ENCODE measurements at regions not wholly inside any gene's neighbourhood (a gene's known extent, or its start where the extent isn't known, plus 50 kb on each side); places are given as distances from the start of the nearest gene placed in this dataset.

DNA sequence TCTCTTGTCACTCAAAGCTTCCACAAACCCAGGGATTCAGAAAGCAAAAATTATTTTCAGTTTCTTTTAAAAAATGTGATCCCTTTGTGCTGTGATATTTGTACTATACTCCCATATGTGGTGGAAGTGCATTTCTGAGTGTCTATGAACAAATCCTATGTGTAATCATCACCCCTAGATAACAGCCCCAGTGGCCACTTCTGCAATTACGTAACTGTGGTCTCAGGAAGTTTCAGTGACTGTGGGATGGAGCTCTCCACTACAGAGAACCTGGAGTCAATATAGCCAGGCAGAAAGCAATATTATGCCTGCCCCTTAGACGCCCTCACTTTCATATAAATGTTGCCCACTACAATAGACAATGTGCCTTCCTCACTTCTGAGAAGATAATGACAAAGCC lies 1101.7 kb upstream of the GHITM start:
- DNase-seq: no peak

- no peak for DNase-seq
These were observed 1100.7 kb upstream of the GHITM start for GRCh38 chr10:83038631-83039030.

DNA sequence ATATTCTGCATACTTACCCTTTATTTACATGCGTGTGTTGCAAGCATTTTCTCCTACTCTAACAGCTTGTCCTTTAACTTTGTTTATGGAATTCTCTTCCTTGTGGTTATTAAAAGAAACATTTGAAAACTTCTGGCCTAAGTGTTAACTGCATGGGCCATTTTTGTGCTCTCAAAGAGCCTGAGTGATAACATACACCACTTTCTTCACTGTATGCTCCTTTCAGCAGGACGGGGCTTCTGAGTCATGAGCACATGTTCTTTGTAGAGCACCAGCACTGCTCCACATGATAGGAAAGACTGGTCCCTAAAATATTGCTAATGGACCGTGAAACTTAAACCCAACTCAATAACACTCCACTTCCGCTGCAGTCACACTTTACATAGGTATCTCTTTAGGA lies 1093.6 kb upstream of the GHITM start:
- no peak for DNase-seq

DNA sequence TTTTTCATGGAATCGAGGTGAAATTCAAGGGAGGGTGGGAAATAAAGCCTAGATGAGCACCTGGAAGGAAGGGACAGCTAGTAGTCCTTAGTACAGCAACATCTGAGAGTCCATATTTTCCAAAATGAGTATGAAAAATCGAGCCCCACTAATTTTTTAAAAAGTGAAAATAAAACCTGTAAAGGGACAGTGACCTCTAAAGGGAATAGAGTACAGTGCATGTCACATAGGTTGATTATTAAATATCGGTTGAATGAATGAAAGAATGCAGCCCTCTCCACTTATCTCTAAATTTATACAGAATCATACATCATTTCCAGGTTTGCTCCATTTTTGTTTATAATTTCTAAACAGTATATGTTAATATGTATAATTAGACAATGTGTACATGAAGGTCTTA lies 1088.5 kb upstream of the GHITM start:
- DNase-seq: no peak

GRCh38 chr10:83062871-83063270 lies 1076.4 kb upstream of the GHITM start:
- DNase-seq: no peak

- DNase-seq: no peak
These were observed 1065.8 kb upstream of the GHITM start for GRCh38 chr10:83073472-83073871.

- no peak for DNase-seq
These were observed 1064.1 kb upstream of the GHITM start for GRCh38 chr10:83075016-83075814.

DNA sequence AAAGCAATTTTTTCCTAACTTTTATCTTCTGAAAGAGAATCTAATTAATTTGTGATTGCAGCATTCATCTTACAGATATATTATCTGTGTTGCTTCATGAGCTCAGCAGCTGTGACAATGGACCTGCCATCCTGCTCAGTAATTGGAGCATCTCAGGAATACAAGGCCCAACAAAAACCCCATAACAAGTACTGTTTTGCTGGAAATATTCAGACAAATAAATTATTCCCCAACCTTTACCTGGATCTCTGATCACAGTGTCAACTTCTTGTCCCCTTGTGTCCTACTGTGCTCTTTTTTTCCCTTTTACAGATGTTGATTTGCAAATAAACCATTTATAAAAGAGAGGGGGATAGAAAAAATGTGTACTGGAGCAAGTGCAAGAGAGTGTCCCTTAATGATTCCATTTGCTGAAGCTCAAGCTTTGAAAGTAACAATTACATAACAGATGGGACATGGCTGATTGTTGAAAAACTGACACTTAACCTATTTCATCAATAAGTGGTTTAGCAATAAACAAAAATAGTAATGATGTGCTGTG lies 1063.4 kb upstream of the GHITM start:
- no peak for DNase-seq

GRCh38 chr10:83076443-83076842 lies 1062.9 kb upstream of the GHITM start:
- DNase-seq: no peak

DNA sequence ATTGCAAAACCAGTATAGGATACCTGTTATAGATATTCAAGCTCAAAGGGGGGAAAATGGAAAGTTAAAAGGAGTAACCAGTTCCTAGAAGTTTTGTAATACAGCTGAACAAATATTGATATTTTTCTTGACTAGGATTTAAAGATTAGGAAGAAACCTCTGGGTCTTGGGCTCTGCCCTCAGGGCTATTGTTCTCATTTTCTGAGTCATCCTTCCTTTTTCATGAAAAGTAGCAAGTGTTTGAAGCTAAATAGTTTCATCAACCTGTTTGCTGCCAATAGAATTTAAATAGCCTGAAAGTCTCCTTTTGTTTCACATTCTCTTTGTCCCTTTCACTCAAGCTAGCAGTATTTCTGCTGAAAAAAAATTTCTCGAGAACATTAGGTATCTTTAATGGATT lies 1061.1 kb upstream of the GHITM start:
- DNase-seq: no peak

- no peak for DNase-seq
These were observed 1060.7 kb upstream of the GHITM start for GRCh38 chr10:83078645-83079044.

DNA sequence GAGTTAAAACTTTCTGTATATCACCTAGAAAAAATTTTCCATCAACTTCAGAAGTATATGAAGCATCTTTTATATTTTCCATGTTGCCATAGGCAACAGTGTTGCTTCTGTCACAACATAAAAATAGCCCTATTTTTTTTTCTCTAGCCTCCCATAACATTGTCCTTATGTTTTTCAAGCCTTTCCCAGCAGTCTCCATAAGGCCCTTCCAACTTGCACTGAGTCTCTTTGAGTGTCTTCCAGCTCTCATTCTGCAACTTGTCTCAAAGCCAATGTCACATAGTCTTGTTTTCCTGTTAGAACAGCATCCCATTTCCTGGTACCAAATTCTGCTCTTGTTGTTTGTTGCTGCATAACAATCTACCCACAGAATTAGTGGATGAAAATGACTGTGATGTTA lies 1055.5 kb upstream of the GHITM start:
- peak; percentile 41 for DNase-seq

DNA sequence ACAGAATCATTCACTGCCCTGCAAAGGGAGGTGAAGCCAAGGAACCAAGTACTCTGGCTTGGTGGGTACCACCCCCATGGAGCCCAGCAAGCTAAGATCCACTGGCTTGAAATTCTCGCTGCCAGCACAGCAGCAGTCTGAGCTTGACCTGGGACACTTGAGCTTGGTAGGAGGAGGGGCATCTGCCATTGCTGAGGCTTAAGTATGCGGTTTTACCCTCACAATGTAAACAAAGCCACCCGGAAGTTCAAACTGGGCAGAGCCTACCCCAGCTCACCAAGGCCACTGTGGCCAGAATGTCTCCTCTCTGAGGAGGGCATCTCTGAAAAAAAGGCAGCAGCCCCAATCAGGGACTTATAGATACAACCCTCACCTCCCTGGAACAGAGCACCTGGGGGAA lies 1050.0 kb upstream of the GHITM start:
- DNase-seq: no peak

DNA sequence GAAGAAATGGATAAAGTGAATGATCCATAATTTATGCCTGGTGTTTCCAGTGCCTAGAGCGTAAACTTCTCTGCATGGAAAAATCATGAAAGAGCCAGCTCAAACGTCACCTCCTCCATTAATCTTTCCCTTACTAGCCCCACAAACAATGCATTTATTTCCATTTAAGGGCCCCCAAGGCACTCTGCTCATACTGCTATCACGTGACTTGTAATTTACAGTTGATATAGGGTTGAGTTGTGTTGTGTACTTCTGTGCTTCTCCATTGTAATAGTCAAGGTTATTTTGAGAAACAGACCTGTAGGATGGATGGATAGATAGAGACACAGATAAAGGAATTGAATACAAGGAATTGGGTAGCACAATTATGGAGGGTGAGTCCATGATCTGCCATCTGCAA lies 1034.7 kb upstream of the GHITM start:
- no peak for DNase-seq

DNA sequence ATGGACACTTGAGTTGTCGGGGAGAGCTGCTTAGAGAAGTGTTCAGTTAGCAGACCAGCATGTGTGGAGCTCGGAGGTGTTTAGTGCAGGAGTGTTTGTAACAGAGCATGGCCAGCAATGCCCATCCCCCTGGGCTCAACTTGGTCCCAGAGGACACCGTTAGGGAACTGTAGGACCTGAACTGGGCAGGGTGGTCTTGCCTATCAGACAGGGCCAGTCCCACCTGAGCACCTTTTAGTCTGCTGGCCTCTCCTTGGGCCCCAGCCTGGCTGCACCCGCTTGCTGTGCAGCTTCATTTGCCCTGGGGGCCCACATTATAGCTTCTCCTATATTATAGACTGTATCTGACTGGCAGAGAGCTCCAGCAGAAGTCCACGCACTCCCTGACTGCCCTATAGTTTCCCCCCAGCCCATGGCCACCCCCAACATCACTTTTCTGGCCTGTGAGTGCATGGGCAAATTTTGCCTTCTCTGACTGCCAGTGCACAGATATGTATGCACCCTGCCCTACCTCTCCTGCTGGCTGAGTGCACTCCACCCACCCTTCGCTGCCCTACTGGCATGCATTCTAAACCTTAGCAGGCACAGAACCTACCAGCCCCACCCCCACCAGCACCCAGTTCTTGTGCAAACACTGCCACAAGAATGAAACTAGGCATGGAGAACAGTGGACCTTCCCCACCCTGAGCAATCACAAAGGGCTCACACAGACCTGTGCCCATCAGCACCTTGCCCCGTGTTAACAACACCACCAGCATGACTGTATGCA lies 1030.6 kb upstream of the GHITM start:
- DNase-seq: no peak

- no peak for DNase-seq
These were observed 1020.0 kb upstream of the GHITM start for GRCh38 chr10:83119346-83119745.

- no peak for DNase-seq
These were observed 1017.0 kb upstream of the GHITM start for GRCh38 chr10:83122336-83122735.

DNA sequence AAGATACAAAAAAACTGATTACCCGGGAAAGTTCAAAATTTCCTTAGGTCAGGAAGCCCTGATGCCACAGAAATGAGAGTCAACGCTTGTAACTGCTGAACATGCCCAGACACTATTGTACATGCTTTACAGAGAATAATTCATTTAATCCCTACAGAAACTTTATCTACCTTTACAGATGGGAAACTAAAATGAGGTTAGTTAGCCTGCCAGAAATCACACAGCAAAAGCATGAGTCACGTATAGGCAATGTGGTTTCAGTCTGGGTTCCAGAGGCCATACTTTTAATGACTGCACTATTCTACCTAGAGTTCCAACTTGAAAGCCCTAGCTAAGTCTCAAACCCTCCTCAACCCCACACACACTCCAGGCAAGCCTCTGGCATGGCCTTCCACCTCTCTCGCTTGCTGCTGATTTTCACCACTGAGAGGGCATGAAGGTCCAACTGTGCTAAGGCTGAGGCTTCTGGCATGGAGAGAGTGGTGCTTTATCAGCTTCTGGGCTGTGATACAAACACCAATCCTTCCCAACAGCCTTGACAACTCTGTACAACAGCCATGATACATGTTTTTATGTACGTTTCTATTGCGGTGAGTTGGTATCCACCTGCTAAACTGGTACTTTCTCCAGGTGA lies 1011.2 kb upstream of the GHITM start:
- DNase-seq: no peak

DNA sequence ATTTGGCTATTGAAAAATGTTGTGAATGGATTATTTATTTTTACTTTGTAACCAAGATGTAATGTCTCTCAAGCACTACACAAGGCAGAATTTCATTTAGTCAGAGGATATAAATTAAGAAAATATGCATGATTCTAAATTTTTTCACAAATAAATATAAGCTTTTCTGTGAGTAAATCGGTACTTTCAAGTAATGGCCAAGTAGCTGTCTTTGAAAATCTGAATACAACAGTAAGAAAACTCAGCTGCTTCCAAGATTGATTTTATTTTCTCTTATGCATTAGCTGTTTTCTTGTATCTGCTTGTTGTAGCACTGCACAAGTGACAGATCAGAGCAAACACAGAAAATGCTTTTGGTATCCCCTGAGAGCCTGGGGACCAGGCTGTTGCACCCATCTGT lies 998.5 kb upstream of the GHITM start:
- no peak for DNase-seq

DNA sequence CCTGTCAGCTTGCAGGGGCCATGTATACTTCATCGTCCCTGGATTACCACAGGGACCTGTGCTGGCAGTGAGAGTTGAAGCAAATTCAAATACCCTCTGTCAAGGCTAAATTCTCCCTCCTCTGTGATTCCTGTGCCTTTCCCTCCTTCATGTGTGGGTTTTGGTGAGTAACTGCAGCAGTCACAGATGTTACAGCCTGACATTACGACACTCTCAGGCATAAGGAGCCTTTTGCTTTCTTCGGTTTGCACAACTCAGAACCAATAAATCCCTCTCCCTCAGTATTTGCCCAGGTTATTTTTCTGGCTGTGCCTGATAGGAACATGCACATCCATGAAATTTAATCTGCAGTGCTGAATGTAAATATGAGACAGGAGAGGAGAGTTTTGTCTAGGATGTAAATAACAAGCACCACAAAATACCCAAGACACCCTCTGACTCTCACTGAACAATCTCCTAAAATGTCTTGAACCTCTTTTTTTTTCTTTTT lies 997.2 kb upstream of the GHITM start:
- DNase-seq: no peak

DNA sequence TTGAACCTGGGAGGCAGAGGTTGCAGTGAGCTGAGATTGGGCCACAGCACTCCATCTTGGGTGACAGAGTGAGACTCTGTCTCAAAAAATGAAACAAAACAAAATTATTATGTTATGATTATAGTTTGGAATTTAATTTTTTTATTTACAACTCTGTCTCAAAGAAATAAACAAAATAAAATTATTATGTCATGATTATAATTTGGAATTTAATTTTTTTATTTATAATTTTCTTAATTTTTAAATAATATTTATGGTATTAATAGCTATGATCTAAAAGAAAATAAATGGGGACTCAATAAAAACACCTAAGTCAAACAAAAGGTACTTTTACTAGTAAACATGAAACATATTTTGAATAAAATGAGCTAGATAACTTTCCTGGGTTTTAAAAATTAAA lies 994.8 kb upstream of the GHITM start:
- no peak for DNase-seq

DNA sequence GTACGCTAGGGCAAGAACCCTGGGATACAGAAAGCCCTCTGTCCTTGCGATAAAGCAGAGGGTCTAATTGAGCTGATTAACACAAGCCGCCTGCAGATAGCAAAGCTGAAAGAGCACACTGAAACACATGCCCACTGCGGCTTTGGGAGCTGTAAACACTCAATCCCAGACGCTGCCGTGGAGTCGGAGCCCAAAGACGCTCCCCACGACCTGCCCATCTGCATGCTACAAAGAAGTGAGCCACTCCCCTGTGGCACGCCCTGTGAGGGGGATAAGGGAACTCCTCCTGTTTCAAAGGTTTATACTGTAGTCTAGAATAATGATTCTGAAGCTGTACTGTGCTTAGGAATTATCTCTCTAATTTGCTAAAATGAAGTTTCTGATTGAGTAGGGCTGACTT lies 985.6 kb upstream of the GHITM start:
- no peak for DNase-seq

DNA sequence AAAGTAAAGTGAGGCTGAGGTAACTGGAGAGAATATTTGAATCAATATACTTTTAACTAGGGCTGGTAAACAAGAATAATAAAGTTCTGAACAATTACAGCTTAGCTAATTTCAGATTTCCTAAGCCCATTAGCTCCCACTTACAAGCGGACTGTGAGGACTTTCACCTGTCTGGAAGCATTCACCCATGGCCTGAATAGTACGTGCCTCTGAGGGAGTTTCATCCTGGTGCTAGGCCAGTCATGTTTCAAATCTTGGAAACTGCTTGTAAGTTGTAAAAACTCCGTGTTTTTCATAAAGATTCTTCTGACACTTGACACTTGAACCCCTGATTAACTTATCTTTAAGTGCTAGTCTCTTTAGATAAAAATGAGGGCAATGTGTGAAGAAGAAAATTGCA lies 975.2 kb upstream of the GHITM start:
- no peak for DNase-seq

- no peak for DNase-seq
These were observed 974.0 kb upstream of the GHITM start for GRCh38 chr10:83165265-83165664.
